BLaER1 treated with 17β-estradiol and CSF1 and Interleukin-3, amounts not matched to agents 10 nM and 100 nM (cell line): ENCODE measurements at regions not wholly inside any gene's neighbourhood (a gene's known extent, or its start where the extent isn't known, plus 50 kb on each side); places are given as distances from the start of the nearest gene placed in this dataset.

Source experiments
- H3K27ac ChIP-seq, 11 experiments: shearing (Covaris generic); formaldehyde crosslinking; 2 replicates each; pipeline ENCODE4 v1.8.1; 2022
- H3K27me3 ChIP-seq, 11 experiments: shearing (Covaris generic); formaldehyde crosslinking; 2 replicates each; pipeline ENCODE4 v1.8.1; 2022
- H3K36me3 ChIP-seq, 11 experiments: shearing (Covaris generic); formaldehyde crosslinking; 2 replicates each; pipeline ENCODE4 v1.8.1; 2022
- H3K4me1 ChIP-seq, 10 experiments: shearing (Covaris generic); formaldehyde crosslinking; 2 replicates each; pipeline ENCODE4 v1.8.1; 2022
- H3K4me2 ChIP-seq, 11 experiments: shearing (Covaris generic); formaldehyde crosslinking; 2 replicates each; pipeline ENCODE4 v1.8.1; 2022
- H3K4me3 ChIP-seq, 10 experiments: shearing (Covaris generic); formaldehyde crosslinking; 2 replicates each; pipeline ENCODE4 v1.8.1; 2022
- H3K9ac ChIP-seq, 11 experiments: shearing (Covaris generic); formaldehyde crosslinking; 2 replicates each; pipeline ENCODE4 v1.8.1; 2022
- H3K9me3 ChIP-seq, 11 experiments: shearing (Covaris generic); formaldehyde crosslinking; replicated peaks in 1 of 11; 2 replicates each; pipeline ENCODE4 v1.8.1; 2022
- H4K20me1 ChIP-seq, 11 experiments: shearing (Covaris generic); formaldehyde crosslinking; 2 replicates each; pipeline ENCODE4 v1.8.1; 2022
- Cebpa-rat ChIP-seq, 11 experiments: shearing (Covaris generic); IDR thresholded peaks; 2 replicates each; pipeline ENCODE4 v1.8.1; 2022

DNA sequence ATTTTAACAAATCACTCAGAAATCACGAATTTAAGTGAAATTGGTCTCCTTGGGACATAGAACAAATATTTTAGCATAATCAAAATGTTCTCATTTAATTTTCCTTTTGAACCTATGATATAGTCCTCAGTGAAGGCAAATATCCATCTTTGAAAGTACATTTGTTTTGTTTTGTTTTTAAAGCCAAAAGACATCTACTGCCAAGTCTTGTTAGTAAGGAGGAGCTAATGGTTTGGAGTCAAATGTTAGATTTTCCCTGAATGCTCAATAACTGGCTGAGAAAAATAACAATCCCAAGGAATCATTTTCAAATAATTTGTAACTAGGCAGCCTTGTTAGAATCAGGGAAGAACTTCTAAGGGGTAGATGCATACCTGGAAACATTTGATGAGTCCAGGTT is 302.9 kb upstream of the MAF start:
- no peak for TF ChIP-seq Cebpa-rat (IDR thresholded peaks at IDR 0.05)
- no peak overlapping the region for H3K4me3 ChIP-seq
- H3K4me1 ChIP-seq, result no peaks in the 10 kb centered on the region

GRCh38 chr16:79902351-79902750 is 301.8 kb upstream of the MAF start:
- no peaks in the 10 kb centered on the region for H4K20me1 ChIP-seq
- no peak overlapping the region for H3K4me3 ChIP-seq
- no peak for TF ChIP-seq Cebpa-rat (IDR thresholded peaks at IDR 0.05)
- H3K9ac ChIP-seq, result no peak overlapping the region
- no peaks in the 10 kb centered on the region for H3K4me1 ChIP-seq
- H3K27me3 ChIP-seq, result no peaks in the 10 kb centered on the region
- H3K4me2 ChIP-seq, result no peak overlapping the region
- peaks cover 0 to 6% (median 0%) of the 10 kb centered on the region in 11 experiments; a peak in 2 of 22 replicates for H3K9me3 ChIP-seq
- H3K27ac ChIP-seq, result no peak overlapping the region
- H3K36me3 ChIP-seq, result no peaks in the 10 kb centered on the region

More for the DNA sequence above, 302.9 kb upstream of the MAF start:
- no peaks in the 10 kb centered on the region for H3K36me3 ChIP-seq
- H3K9me3 ChIP-seq, result peaks cover 0 to 6% (median 0%) of the 10 kb centered on the region in 11 experiments; a peak in 2 of 22 replicates
- no peak overlapping the region for H3K4me2 ChIP-seq
- no peak overlapping the region for H3K27ac ChIP-seq
- H4K20me1 ChIP-seq, result no peaks in the 10 kb centered on the region
- no peaks in the 10 kb centered on the region for H3K27me3 ChIP-seq
- no peak overlapping the region for H3K9ac ChIP-seq

GRCh38 chr16:79901522-79901921 is 301.0 kb upstream of the MAF start:
- H3K4me2 ChIP-seq, result no peak overlapping the region
- peaks cover 0 to 2% (median 0%) of the 10 kb centered on the region in 11 experiments; a peak in 4 of 22 replicates for H3K27me3 ChIP-seq
- no peak overlapping the region for H3K27ac ChIP-seq
- TF ChIP-seq Cebpa-rat (IDR thresholded peaks at IDR 0.05), result no peak
- peaks cover 0 to 6% (median 0%) of the 10 kb centered on the region in 11 experiments; a peak in 2 of 22 replicates for H3K9me3 ChIP-seq
- H3K4me3 ChIP-seq, result no peak overlapping the region
- H3K4me1 ChIP-seq, result no peaks in the 10 kb centered on the region
- H3K36me3 ChIP-seq, result no peaks in the 10 kb centered on the region
- H3K9ac ChIP-seq, result no peak overlapping the region
- no peaks in the 10 kb centered on the region for H4K20me1 ChIP-seq

GRCh38 chr16:79899716-79900115 is 299.2 kb upstream of the MAF start:
- Histone ChIP-seq H3K4me2 (no peak overlapping the region), H3K9me3 (peaks cover 0 to 6% (median 0%) of the 10 kb centered on the region in 11 experiments; a peak in 2 of 22 replicates)
- no peak for TF ChIP-seq Cebpa-rat (IDR thresholded peaks at IDR 0.05)

GRCh38 chr16:79899316-79899715 is 298.8 kb upstream of the MAF start:
- Histone ChIP-seq H3K9me3 (peaks cover 0 to 6% (median 0%) of the 10 kb centered on the region in 11 experiments; a peak in 2 of 22 replicates), H3K4me2 (no peak overlapping the region), H4K20me1 (no peaks in the 10 kb centered on the region; a peak in 1 of 22 replicates), H3K4me3 (no peak overlapping the region), H3K36me3 (no peaks in the 10 kb centered on the region), H3K4me1 (0 out of 20 replicates have a peak, but pooled peaks cover 0 to 4% (median 0%) of the 10 kb centered on the region in 10 experiments), H3K27me3 (peaks cover 0 to 18% (median 10%) of the 10 kb centered on the region in 11 experiments; a peak in 10 of 22 replicates), H3K27ac (no peak overlapping the region), H3K9ac (no peak overlapping the region)
- TF ChIP-seq Cebpa-rat (IDR thresholded peaks at IDR 0.05), result no peak

More at GRCh38 chr16:79899716-79900115, 299.2 kb upstream of the MAF start:
- Histone ChIP-seq H3K36me3 (no peaks in the 10 kb centered on the region), H3K9ac (no peak overlapping the region), H3K27me3 (peaks cover 0 to 18% (median 10%) of the 10 kb centered on the region in 11 experiments; a peak in 10 of 22 replicates), H3K27ac (no peak overlapping the region), H3K4me3 (no peak overlapping the region), H3K4me1 (0 out of 20 replicates have a peak, but pooled peaks cover 0 to 4% (median 0%) of the 10 kb centered on the region in 10 experiments), H4K20me1 (no peaks in the 10 kb centered on the region; a peak in 1 of 22 replicates)

DNA sequence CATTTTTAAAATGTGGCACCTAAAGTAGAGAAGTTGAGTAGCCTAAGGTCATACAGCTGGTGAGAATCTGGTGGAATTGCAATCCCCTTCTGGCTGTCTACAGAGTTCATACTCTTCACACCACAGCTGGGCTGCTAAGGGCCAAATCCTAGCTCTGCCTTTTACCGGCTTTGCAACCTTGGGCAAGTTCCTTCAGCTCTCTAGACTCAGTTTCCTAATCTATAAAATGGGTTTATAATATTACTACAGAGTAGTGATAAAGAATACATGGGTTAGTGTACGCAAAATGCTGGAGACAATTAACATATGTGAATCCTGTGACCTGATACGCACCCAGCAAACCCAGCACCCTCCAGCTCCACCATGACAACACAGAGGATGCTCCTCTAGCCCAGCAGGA is 298.2 kb upstream of the MAF start:
- H3K4me2 ChIP-seq, result no peak overlapping the region
- no peak overlapping the region for H3K9ac ChIP-seq
- no peak for TF ChIP-seq Cebpa-rat (IDR thresholded peaks at IDR 0.05)
- no peak overlapping the region for H3K27ac ChIP-seq
- H4K20me1 ChIP-seq, result no peaks in the 10 kb centered on the region; a peak in 1 of 22 replicates
- H3K27me3 ChIP-seq, result peaks cover 0 to 18% (median 10%) of the 10 kb centered on the region in 11 experiments; a peak in 10 of 22 replicates
- H3K9me3 ChIP-seq, result peaks cover 0 to 6% (median 0%) of the 10 kb centered on the region in 11 experiments; a peak in 2 of 22 replicates
- no peak overlapping the region for H3K4me3 ChIP-seq
- no peaks in the 10 kb centered on the region for H3K36me3 ChIP-seq
- H3K4me1 ChIP-seq, result 0 out of 20 replicates have a peak, but pooled peaks cover 0 to 4% (median 0%) of the 10 kb centered on the region in 10 experiments

DNA sequence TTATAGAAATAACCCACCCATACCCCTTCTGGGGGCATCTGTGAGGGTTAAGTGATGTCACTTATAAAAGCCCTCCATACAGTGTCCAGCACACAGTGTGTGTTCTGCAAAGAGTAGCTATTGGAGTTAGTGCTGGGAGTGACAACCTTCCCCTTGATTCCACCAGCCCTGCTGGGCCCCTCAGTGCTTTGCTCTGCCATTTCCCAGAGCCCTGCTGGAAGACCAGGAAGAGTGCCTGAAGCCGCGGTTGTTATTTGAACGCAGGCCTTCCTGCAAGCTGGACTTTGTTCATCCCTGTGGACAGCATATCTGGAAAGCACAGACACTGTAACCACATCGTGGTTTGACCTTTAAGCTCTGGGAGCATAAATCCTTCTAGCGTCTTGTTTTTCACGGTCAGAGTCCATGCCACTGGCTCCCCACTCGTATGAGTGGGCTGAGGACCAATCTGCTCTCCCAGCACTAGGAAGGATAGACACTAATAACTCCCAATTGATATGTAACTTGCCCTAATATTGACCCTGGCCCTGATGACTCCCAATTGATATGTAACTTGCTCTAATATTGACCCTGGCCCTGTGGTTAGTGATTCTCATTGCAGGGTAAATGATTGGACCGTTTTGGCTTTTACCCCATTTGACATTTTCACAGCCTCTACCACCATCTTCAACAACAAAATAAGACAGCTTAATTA is 297.1 kb upstream of the MAF start:
- H3K4me1 ChIP-seq, result 0 out of 20 replicates have a peak, but pooled peaks cover 0 to 4% (median 0%) of the 10 kb centered on the region in 10 experiments
- no peaks in the 10 kb centered on the region; a peak in 1 of 22 replicates for H4K20me1 ChIP-seq
- H3K36me3 ChIP-seq, result no peaks in the 10 kb centered on the region
- H3K4me3 ChIP-seq, result no peak overlapping the region
- no peak for TF ChIP-seq Cebpa-rat (IDR thresholded peaks at IDR 0.05)
- no peak overlapping the region for H3K4me2 ChIP-seq
- H3K9me3 ChIP-seq, result peaks cover 0 to 6% (median 0%) of the 10 kb centered on the region in 11 experiments; a peak in 2 of 22 replicates
- no peak overlapping the region for H3K27ac ChIP-seq
- H3K9ac ChIP-seq, result no peak overlapping the region
- H3K27me3 ChIP-seq, result peaks cover 0 to 18% (median 10%) of the 10 kb centered on the region in 11 experiments; a peak in 10 of 22 replicates

DNA sequence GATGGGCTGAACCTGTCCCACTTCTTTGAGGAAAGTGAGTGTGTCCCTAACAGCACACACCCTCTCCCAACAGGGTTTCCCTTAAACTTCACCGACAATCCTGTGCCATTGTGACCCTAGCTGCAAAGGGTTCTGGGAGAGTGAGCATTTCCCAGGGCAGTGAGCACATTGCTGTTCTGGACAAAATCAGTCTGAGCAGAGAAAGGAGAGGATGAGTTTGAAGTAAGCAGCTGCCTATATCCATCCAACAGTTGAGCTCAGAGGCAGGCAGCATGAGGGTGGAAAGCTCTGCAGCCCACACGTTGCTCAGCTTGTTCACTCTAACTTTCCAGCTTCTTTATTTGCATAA is 296.5 kb upstream of the MAF start:
- no peak overlapping the region for H3K4me2 ChIP-seq
- no peak overlapping the region for H3K4me3 ChIP-seq
- no peak overlapping the region for H3K9ac ChIP-seq
- no peaks in the 10 kb centered on the region for H3K36me3 ChIP-seq
- H3K27me3 ChIP-seq, result peaks cover 0 to 18% (median 10%) of the 10 kb centered on the region in 11 experiments; a peak in 10 of 22 replicates
- no peak overlapping the region for H3K27ac ChIP-seq
- H4K20me1 ChIP-seq, result no peaks in the 10 kb centered on the region; a peak in 1 of 22 replicates
- H3K4me1 ChIP-seq, result 0 out of 20 replicates have a peak, but pooled peaks cover 0 to 4% (median 0%) of the 10 kb centered on the region in 10 experiments
- H3K9me3 ChIP-seq, result peaks cover 0 to 6% (median 0%) of the 10 kb centered on the region in 11 experiments; a peak in 2 of 22 replicates
- TF ChIP-seq Cebpa-rat (IDR thresholded peaks at IDR 0.05), result no peak

DNA sequence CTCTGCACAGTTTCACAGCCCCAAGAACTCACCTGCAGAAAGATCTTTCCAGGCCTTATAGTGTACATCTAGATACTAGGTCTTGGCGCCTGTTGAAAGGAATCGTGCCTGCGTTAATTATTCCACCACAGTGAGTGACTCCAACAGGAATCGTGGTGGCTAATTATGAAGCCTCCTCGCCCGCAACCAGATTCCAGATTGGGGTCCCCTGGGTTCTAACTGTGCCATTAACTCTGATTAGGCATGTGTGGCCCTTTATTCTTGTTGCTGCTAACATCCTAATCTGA is 295.3 kb upstream of the MAF start:
- H3K27me3 ChIP-seq, result peaks cover 0 to 18% (median 10%) of the 10 kb centered on the region in 11 experiments; a peak in 10 of 22 replicates
- no peak for TF ChIP-seq Cebpa-rat (IDR thresholded peaks at IDR 0.05)
- H3K27ac ChIP-seq, result no peak overlapping the region
- no peaks in the 10 kb centered on the region for H3K36me3 ChIP-seq
- 0 out of 20 replicates have a peak, but pooled peaks cover 0 to 4% (median 0%) of the 10 kb centered on the region in 10 experiments for H3K4me1 ChIP-seq
- H3K4me3 ChIP-seq, result no peak overlapping the region
- peak overlapping the region in 2 of 11 experiments; percentile 3 to 44; a peak in 2 of 22 replicates for H3K4me2 ChIP-seq
- no peak overlapping the region for H3K9ac ChIP-seq
- no peaks in the 10 kb centered on the region; a peak in 1 of 22 replicates for H4K20me1 ChIP-seq
- H3K9me3 ChIP-seq, result no peaks in the 10 kb centered on the region
